ENCODE measurements at regions not wholly inside any gene's neighbourhood (a gene's known extent, or its start where the extent isn't known, plus 50 kb on each side); places are given as distances from the start of the nearest gene placed in this dataset.
"Not testable (repeated sequence)": the region's sequence is repeated elsewhere in the genome, so short reads cannot be mapped to it uniquely, and the experiment has no call there.

DNA sequence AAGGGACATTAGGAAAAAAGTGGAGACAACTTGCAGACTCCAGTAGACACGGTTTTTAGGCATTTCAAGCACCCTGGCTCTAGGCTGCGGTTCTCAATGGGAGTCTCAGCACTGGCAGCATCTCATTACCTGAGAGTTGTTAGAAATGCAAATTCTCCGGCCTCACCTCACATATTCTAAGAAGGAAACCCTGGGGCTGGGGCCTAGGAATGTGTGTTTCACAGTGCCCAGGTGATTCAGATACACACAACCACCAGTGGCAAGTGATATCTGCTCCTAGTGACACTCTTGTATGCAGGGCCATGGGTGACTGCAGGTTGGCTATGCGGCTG, 313.9 kb downstream of the BCL2L11 start:
- TF ChIP-seq MAX (IDR thresholded peaks at IDR 0.05; ENCODE audit: low read depth, low read length); CTCF (IDR thresholded peaks at IDR 0.05; ENCODE audit: low read depth, low read length); POLR2A (IDR thresholded peaks at IDR 0.05; ENCODE audit: extremely low read depth, insufficient read length): not testable (repeated sequence)
